GM12892 (cell line): ENCODE measurements at regions not wholly inside any gene's neighbourhood (a gene's known extent, or its start where the extent isn't known, plus 50 kb on each side); places are given as distances from the start of the nearest gene placed in this dataset.

Experiments
- DNase-seq: peaks from one replicate; pipeline ENCODE4 v3.0.0; 2011; ENCODE audit not compliant: insufficient read length
- FAIRE-seq: peaks from 2 replicates; lab custom pipeline; 2011; peaks lifted over from hg19 to GRCh38; lab: Jason Lieb, UNC
- POLR2A ChIP-seq: IDR thresholded peaks from 2 replicates; pipeline ENCODE4 v1.6.1; 2011; ENCODE audit warnings: low read depth, low read length, control low read depth
- POLR2AphosphoS5 ChIP-seq: IDR thresholded peaks from 2 replicates; pipeline ENCODE4 v1.6.1; 2011; ENCODE audit warnings: low read depth, low read length, control low read depth
- TAF1 ChIP-seq: IDR thresholded peaks from 2 replicates; pipeline ENCODE4 v1.6.1; 2011; ENCODE audit warnings: low read depth, mild to moderate bottlenecking, control low read depth, low read length, borderline replicate concordance

- DNase-seq: no peak
- TF ChIP-seq POLR2A: no peak
- no peak for TF ChIP-seq TAF1
- TF ChIP-seq POLR2AphosphoS5: no peak
- FAIRE-seq: no peak
Measured at GRCh38 chr2:59702026-59702425, 851.4 kb downstream of the BCL11A start.

DNA sequence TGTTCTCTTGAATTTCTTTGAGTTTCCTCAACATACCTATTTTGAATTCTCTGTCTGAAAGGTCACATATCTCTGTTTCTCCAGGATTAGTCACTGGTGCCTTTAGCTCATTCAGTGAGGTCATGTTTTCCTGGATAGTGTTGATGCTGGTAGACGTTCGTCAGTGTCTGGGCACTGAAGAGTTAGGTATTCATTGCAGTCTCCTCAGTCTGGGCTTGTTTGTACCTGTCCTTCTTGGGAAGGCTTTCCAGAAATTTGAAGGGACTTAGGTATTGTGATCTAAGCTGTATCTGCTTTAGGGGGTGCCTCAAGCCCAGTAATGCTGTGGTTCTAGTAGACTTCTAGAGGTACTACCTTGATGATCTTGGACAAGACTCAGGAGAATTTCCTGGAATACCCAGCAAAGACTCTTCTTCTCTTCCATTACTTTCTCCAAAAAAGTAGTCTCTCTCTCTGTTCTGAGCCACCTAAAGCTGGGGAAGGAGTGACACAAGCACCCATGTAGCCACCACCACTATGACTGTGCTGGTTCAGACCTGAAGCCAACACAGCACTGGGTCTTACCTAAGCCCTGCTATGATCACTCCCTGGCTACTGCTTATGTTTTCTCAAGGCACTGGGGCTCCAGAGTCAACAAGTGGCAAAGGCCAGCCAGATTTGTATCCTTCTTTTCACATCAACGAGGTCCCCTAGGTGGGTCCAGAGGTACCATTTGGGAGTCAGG is 852.0 kb downstream of the BCL11A start:
- DNase-seq (no peak), FAIRE-seq (no peak)
- TF ChIP-seq POLR2A (no peak), POLR2AphosphoS5 (no peak), TAF1 (no peak)

- TF ChIP-seq POLR2AphosphoS5 (no peak), TAF1 (no peak), POLR2A (no peak)
- DNase-seq (no peak), FAIRE-seq (no peak)
Measured at GRCh38 chr2:59694176-59694575, 859.3 kb downstream of the BCL11A start.

DNA sequence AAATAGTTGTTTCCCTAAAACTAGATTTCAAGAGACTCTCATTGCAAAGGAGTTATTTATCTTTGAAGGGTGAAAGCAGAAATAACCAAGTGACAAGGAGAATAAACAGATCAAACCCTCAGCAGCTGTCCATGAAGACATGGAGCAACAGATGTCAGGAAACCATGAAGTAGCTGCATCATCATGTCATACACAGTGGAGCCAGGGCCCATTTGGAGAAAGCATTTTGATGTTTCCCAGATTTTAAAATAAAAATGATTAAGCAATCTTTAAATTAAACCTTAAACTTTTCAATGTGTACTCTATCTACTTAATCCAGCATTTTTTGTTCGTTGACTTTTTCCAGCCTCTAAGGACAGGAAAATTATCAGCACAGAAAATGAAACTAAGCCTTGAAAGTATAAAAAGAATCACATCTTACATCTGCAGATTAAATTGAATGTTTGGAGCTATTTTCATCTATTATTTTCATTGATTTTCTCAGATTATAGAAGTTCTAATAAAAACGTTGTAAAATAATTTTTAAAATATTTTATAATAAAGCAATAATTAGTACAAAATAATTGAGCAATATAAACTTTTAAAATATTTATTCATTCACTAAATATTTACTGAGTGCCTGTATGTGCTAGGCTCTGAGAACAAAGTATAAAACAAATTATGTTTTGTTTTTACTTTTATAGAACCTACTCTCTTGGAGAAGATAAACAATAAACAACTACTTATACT is 860.1 kb downstream of the BCL11A start:
- TF ChIP-seq POLR2A: no peak
- TF ChIP-seq POLR2AphosphoS5: no peak
- no peak for TF ChIP-seq TAF1
- no peak for DNase-seq
- FAIRE-seq: no peak

DNA sequence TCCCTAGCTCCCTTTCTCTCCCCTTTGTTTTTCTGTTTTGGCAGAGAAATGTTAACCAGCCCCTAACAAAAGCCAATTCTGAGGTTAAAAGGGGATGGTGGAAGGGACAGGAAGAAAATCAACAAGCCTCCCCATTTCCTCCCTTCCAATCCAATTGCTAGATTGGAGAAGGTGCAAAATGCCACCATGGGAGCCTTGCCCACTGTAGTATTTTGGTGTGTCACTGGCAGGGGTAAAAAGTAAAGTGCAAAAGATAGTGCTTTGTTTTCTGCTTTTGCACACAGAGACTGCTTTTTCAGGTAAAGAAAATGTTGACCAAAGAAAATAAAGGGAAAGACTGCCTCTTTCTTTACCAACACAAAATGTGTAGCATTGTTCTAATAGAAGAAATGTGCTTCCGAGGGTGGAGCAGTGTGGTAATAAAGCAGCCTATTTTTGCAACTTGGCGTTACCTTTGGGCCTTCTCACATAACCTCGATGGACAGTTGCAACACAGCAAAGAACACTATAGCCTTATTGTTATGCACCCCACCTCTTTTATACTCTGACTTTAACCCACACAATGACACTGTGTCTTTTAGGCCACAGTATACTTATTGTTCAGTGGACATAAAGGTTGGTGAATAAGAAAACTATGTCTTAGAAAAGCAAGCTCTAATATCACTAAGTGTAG is 861.8 kb downstream of the BCL11A start:
- FAIRE-seq (no peak), DNase-seq (no peak)

DNA sequence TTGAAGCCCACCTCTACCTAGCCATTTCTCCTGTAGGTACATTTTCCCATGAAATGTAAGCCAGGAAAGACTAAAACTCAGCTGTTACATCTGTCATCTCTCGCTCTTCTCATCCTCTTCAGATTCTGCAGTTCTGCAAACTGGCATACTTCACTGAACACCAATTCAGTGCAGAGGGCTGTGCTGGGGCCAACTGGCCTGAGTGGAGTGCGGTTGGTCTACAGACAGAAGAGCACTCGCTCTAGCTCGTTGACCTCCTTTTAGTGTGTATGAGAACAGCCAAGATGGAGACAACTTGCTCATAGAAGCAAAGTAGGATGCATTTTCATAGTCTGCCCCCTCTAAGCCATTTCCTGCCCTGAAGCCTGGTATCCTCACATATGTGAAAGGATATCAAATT is 862.6 kb downstream of the BCL11A start:
- FAIRE-seq (no peak), DNase-seq (no peak)
- no peak for TF ChIP-seq POLR2AphosphoS5
- TF ChIP-seq POLR2A: no peak
- no peak for TF ChIP-seq TAF1

More for the DNA sequence above, 861.8 kb downstream of the BCL11A start:
- TF ChIP-seq POLR2A (no peak), TAF1 (no peak), POLR2AphosphoS5 (no peak)

GRCh38 chr2:59684771-59685166 is 868.7 kb downstream of the BCL11A start:
- FAIRE-seq (no peak), DNase-seq (no peak)
- TF ChIP-seq POLR2AphosphoS5 (no peak), POLR2A (no peak), TAF1 (no peak)

DNA sequence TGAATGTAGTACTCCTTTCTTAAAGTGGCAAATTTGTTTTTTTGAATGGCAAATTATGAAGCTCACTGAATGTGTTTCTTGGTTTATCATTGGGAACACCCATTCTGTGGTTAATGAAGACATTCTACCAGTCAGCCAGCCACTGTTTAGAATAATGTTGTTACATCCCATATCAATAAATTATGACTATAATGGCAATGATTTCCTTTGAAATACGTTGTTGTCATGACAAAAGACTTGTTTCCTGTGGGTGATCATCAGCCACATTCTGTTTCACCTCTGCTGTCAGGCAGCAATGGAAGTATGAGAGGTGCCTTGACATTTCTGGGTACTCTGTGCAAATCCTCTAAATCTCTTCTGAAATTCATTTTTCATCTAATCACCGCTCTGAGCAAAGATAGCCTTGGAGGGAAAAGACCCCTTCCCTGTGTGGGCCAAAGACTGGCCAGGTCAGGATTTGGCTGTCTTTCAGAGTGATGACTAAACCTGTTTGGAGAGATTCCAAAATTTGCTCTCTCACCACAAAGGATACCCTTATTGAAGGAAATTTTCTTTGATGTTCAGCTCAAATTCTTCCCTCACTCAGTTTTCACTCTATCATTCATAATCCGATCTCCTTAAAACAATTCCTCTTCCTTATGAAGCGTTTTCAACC is 869.2 kb downstream of the BCL11A start:
- DNase-seq: no peak
- TF ChIP-seq POLR2AphosphoS5 (no peak), TAF1 (no peak), POLR2A (no peak)
- FAIRE-seq: no peak

- TF ChIP-seq POLR2AphosphoS5: no peak
- no peak for TF ChIP-seq TAF1
- TF ChIP-seq POLR2A: no peak
- no peak for DNase-seq
- FAIRE-seq: no peak
Measured at GRCh38 chr2:59680863-59681262, 872.6 kb downstream of the BCL11A start.

GRCh38 chr2:59677158-59677557 is 876.3 kb downstream of the BCL11A start:
- TF ChIP-seq POLR2AphosphoS5 (no peak), TAF1 (no peak), POLR2A (no peak)
- FAIRE-seq: no peak
- no peak for DNase-seq

DNA sequence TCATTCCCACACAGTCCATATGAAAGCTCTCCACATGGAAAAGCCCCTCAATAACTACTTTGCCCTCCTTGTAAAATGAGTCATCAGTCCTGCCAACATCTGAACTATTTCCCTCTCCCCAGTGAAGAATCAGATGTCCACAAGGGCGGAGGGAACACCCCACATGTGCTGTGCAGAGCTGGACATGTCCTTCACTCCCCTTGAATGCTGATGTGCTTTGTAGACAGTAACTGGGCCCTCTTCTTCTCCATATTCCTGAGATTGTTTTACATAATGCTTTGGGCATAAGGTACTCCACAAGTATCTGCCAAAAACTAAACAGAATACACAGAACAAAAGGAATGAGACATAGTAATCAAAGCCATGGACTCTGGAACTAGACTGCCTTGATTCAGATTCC is 879.4 kb downstream of the BCL11A start:
- no peak for DNase-seq
- TF ChIP-seq POLR2AphosphoS5 (no peak), POLR2A (no peak), TAF1 (no peak)
- FAIRE-seq: no peak

- DNase-seq (no peak), FAIRE-seq (no peak)
- TF ChIP-seq TAF1 (no peak), POLR2AphosphoS5 (no peak), POLR2A (no peak)
Measured at GRCh38 chr2:59665021-59665420, 888.4 kb downstream of the BCL11A start.
